ENCODE measurements at regions not wholly inside any gene's neighbourhood (a gene's known extent, or its start where the extent isn't known, plus 50 kb on each side); places are given as distances from the start of the nearest gene placed in this dataset.

DNA sequence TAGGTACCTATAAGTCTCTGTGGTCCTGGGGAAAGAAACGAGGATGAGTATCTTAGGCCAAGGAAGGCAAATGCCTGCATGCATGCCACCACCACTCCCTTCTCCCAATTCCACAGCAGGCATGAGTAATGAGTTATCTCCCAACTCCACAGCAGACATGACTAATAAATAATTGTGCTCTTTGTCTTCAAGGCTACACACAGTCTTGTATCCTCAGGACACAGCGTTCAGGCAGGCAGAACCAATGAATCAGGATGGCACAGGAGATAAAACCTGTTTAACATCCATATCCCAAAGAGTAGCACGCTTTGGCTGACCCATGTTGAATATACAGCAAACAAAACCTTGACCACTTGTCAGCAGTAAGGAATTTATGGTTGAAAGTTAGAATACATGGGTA is 229.7 kb upstream of the NFE2L3 start:
- Histone ChIP-seq H3K27me3 (peaks cover 36% of the 10 kb centered on the region), H3K36me3 (no peaks in the 10 kb centered on the region), H3K27ac (no peak overlapping the region), H3K4me3 (ENCODE audit: low read depth in 1 of 2, low read length in 1 of 2) (no peak overlapping the region), H3K9me3 (no peaks in the 10 kb centered on the region), H3K4me1 (ENCODE audit: control insufficient read depth in 1 of 2, insufficient read depth in 1 of 2, low read depth in 1 of 2, low read length in 1 of 2) (no peaks in the 10 kb centered on the region)
- no peak for TF ChIP-seq CTCF (IDR thresholded peaks at IDR 0.05)

- H3K27ac ChIP-seq: no peak overlapping the region
- no peak overlapping the region for H3K4me3 ChIP-seq (ENCODE audit: low read depth in 1 of 2, low read length in 1 of 2)
- no peaks in the 10 kb centered on the region for H3K36me3 ChIP-seq
- H3K9me3 ChIP-seq: no peaks in the 10 kb centered on the region
- peaks cover 37% of the 10 kb centered on the region for H3K27me3 ChIP-seq
- TF ChIP-seq CTCF (IDR thresholded peaks at IDR 0.05): no peak
- H3K4me1 ChIP-seq (ENCODE audit: control insufficient read depth in 1 of 2, insufficient read depth in 1 of 2, low read depth in 1 of 2, low read length in 1 of 2): no peaks in the 10 kb centered on the region
Observed at GRCh38 chr7:25923741-25924460, 228.1 kb upstream of the NFE2L3 start.

DNA sequence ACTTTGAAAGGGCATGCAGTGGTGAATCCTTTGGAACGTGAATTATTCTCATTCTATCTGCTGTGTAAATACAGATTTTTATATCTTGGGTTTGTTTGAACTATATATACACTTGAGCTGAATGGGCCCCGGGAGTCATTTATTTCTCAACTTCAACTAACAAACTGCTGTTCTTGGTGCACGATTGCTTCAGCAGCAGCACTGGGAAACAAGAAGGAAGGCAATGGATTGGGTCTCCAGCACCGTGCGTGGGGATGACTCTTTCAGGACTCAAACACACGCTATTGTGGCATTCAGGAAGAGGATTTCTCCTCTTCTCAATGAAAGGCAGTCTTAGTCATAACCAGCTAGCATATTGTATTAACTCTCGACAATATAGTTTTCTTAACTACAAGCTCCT is 226.0 kb upstream of the NFE2L3 start:
- Histone ChIP-seq H3K27me3 (peaks cover 37% of the 10 kb centered on the region), H3K36me3 (no peaks in the 10 kb centered on the region), H3K4me1 (ENCODE audit: control insufficient read depth in 1 of 2, insufficient read depth in 1 of 2, low read depth in 1 of 2, low read length in 1 of 2) (no peaks in the 10 kb centered on the region), H3K27ac (no peak overlapping the region), H3K9me3 (no peaks in the 10 kb centered on the region), H3K4me3 (ENCODE audit: low read depth in 1 of 2, low read length in 1 of 2) (no peak overlapping the region)
- TF ChIP-seq CTCF (IDR thresholded peaks at IDR 0.05): no peak

- Histone ChIP-seq H3K27ac (no peak overlapping the region), H3K27me3 (peaks cover 37% of the 10 kb centered on the region), H3K4me3 (ENCODE audit: low read depth in 1 of 2, low read length in 1 of 2) (no peak overlapping the region), H3K36me3 (no peaks in the 10 kb centered on the region), H3K4me1 (ENCODE audit: control insufficient read depth in 1 of 2, insufficient read depth in 1 of 2, low read depth in 1 of 2, low read length in 1 of 2) (no peaks in the 10 kb centered on the region), H3K9me3 (no peaks in the 10 kb centered on the region)
- no peak for TF ChIP-seq CTCF (IDR thresholded peaks at IDR 0.05)
Observed at GRCh38 chr7:25926451-25926850, 225.5 kb upstream of the NFE2L3 start.

GRCh38 chr7:25926891-25927625 is 224.9 kb upstream of the NFE2L3 start:
- no peak overlapping the region for H3K4me3 ChIP-seq (ENCODE audit: low read depth in 1 of 2, low read length in 1 of 2)
- H3K27ac ChIP-seq: no peak overlapping the region
- no peaks in the 10 kb centered on the region for H3K9me3 ChIP-seq
- no peaks in the 10 kb centered on the region for H3K4me1 ChIP-seq (ENCODE audit: control insufficient read depth in 1 of 2, insufficient read depth in 1 of 2, low read depth in 1 of 2, low read length in 1 of 2)
- no peak for TF ChIP-seq CTCF (IDR thresholded peaks at IDR 0.05)
- H3K27me3 ChIP-seq: peaks cover 39% of the 10 kb centered on the region
- no peaks in the 10 kb centered on the region for H3K36me3 ChIP-seq

Measured in neutrophil (primary cell).